Trophoblast cell (in vitro differentiated cells and primary cell): ENCODE measurements at regions not wholly inside any gene's neighbourhood (a gene's known extent, or its start where the extent isn't known, plus 50 kb on each side); places are given as distances from the start of the nearest gene placed in this dataset.

Experiments used
- DNase-seq, 2 donors: peaks; one replicate each; pipeline ENCODE4 v3.0.0-alpha.2; 2016
- H2AFZ ChIP-seq: 2 replicates; pipeline ENCODE4 v1.6.1; 2013; ENCODE audit warnings: low read length, moderate library complexity, mild to moderate bottlenecking; ENCODE audit not compliant: insufficient read depth, poor library complexity
- H2AK5ac ChIP-seq: 2 replicates; pipeline ENCODE4 v1.6.1; 2013; ENCODE audit warnings: mild to moderate bottlenecking, low read length
- H2BK120ac ChIP-seq: 2 replicates; pipeline ENCODE4 v1.6.1; 2013; ENCODE audit warnings: low read length, mild to moderate bottlenecking, moderate library complexity; ENCODE audit not compliant: insufficient read depth, poor library complexity
- H2BK12ac ChIP-seq: 2 replicates; pipeline ENCODE4 v1.6.1; 2013; ENCODE audit warnings: mild to moderate bottlenecking, low read length, moderate library complexity
- H2BK5ac ChIP-seq: 2 replicates; pipeline ENCODE4 v1.6.1; 2013; ENCODE audit warnings: low read length, low read depth, moderate library complexity, mild to moderate bottlenecking; ENCODE audit not compliant: poor library complexity
- H3K14ac ChIP-seq: 2 replicates; pipeline ENCODE4 v1.6.1; 2013; ENCODE audit warnings: mild to moderate bottlenecking, low read length
- H3K18ac ChIP-seq: 2 replicates; pipeline ENCODE4 v1.6.1; 2013; ENCODE audit warnings: mild to moderate bottlenecking, low read length
- H3K23ac ChIP-seq: 2 replicates; pipeline ENCODE4 v1.6.1; 2013; ENCODE audit warnings: low read length
- H3K27ac ChIP-seq: 2 replicates; pipeline ENCODE4 v1.5.1; 2013; ENCODE audit warnings: low read depth, mild to moderate bottlenecking, inconsistent platforms, low read length, moderate library complexity
- H3K27me3 ChIP-seq: 2 replicates; pipeline ENCODE4 v1.6.1; 2013; ENCODE audit warnings: inconsistent platforms, mild to moderate bottlenecking, low read length, moderate library complexity; ENCODE audit not compliant: insufficient read depth
- H3K36me3 ChIP-seq, 2 experiments: 1 replicate in 1 of 2; 2 replicates in 1 of 2; pipeline ENCODE4 v1.6.1; 2013; ENCODE audit warnings: low read length in 2 of 2, mild to moderate bottlenecking in 2 of 2, moderate library complexity in 1 of 2; ENCODE audit not compliant: insufficient read depth in 2 of 2, control insufficient read depth in 1 of 2
- H3K4ac ChIP-seq: 2 replicates; pipeline ENCODE4 v1.6.1; 2013; ENCODE audit warnings: low read depth, mild to moderate bottlenecking, low read length, moderate library complexity
- H3K4me1 ChIP-seq, 2 experiments: 1 replicate in 1 of 2; 2 replicates in 1 of 2; pipeline ENCODE4 v1.6.1; 2013; ENCODE audit warnings: low read length in 2 of 2, mild to moderate bottlenecking in 2 of 2, moderate library complexity in 1 of 2; ENCODE audit not compliant: insufficient read depth in 2 of 2, control insufficient read depth in 1 of 2
- H3K4me2 ChIP-seq: 2 replicates; pipeline ENCODE4 v1.6.1; 2013; ENCODE audit warnings: inconsistent platforms, mild to moderate bottlenecking, low read length, moderate library complexity
- H3K4me3 ChIP-seq: 2 replicates; pipeline ENCODE4 v1.5.1; 2013; ENCODE audit warnings: mild to moderate bottlenecking, low read depth, low read length, inconsistent platforms
- H3K79me1 ChIP-seq: one replicate; pipeline ENCODE4 v1.6.1; 2013; ENCODE audit warnings: low read length
- H3K79me2 ChIP-seq: 2 replicates; pipeline ENCODE4 v1.6.1; 2013; ENCODE audit warnings: low read length, mild to moderate bottlenecking; ENCODE audit not compliant: control insufficient read depth, insufficient read depth, poor library complexity
- H3K9ac ChIP-seq: 2 replicates; pipeline ENCODE4 v1.6.1; 2013; ENCODE audit warnings: mild to moderate bottlenecking, low read length
- H3K9me3 ChIP-seq: 2 replicates; pipeline ENCODE4 v1.6.1; 2013; ENCODE audit warnings: low read depth, mild to moderate bottlenecking, control low read depth, inconsistent platforms, low read length; ENCODE audit not compliant: insufficient read depth
- H4K12ac ChIP-seq: 2 replicates; pipeline ENCODE4 v1.6.1; 2013; ENCODE audit warnings: low read depth, mild to moderate bottlenecking, low read length, moderate library complexity
- H4K8ac ChIP-seq: 2 replicates; pipeline ENCODE4 v1.6.1; 2013; ENCODE audit warnings: low read depth, mild to moderate bottlenecking, low read length, moderate library complexity
- H4K91ac ChIP-seq: one replicate; pipeline ENCODE4 v1.6.1; 2013; ENCODE audit warnings: low read depth, mild to moderate bottlenecking, low read length, moderate library complexity
- WGBS: extraction: QIAGEN DNeasy Blood & Tissue Kit; methylation state at CpG from one replicate; pipeline ENCODE4 v1.1.7; 2013; ENCODE audit warnings: missing lambda C conversion rate; ENCODE audit not compliant: insufficient read length, insufficient coverage; ENCODE audit errors: extremely low coverage; 5-methylcytosine and 5-hydroxymethylcytosine counted together

DNA sequence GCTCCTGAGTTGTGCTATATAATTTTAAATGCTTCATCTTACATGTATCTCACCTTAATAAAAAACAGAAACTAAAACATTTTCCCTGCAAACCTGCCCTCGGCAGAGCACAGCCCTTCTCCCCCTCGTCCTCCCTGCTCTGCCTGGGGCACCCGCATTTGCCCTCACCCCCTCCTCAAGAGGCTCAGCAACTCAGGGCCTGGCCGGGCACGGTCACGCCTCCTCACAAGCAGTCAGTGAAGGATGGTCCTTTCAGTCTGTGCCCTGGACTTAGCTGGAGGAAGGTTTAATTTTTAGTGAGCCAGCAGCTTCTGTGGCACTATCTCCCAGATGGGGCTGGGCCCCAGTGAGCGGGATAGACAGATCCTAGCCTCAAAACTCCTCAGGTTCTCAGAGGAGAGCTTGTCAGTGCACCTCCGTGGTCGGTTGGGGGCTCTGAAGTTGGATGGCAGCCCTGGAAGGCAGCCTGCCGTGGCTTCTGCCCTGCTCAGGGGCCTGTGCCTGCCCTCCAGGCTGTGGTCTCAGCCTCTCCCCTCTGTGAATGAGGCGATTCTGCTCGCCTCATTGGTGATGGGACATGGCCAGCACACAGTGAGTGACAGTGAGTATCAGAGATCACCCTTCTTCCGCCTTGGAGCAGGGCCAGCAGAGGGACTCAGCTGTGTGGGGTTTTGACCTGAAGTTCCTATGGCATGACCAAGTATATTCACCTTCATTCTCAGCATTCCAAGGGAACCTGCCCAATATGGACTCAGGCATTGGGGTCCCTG lies 56.3 kb upstream of the AFF3 start:
- no peak for DNase-seq
- H3K23ac ChIP-seq, result no peak overlapping the region
- peaks cover 4 to 12% of the 10 kb centered on the region in 2 experiments for H3K4me1 ChIP-seq
- H4K8ac ChIP-seq, result no peak overlapping the region
- no peak overlapping the region for H3K4me2 ChIP-seq
- no peak overlapping the region for H2BK5ac ChIP-seq
- WGBS, result no CpG with 5 or more reads among the region's 13 CpGs
- no peak overlapping the region for H3K14ac ChIP-seq
- H3K18ac ChIP-seq, result no peak overlapping the region
- no peak overlapping the region for H3K9ac ChIP-seq
- no peaks in the 10 kb centered on the region for H3K27me3 ChIP-seq
- no peaks in the 10 kb centered on the region for H3K79me2 ChIP-seq
- peak overlapping the region; percentile 6 for H2BK12ac ChIP-seq
- H3K4me3 ChIP-seq, result no peak overlapping the region
- H2AK5ac ChIP-seq, result no peak overlapping the region
- no peak overlapping the region for H2BK120ac ChIP-seq
- no peaks in the 10 kb centered on the region for H3K36me3 ChIP-seq
- H4K12ac ChIP-seq, result no peak overlapping the region
- no peak overlapping the region for H3K4ac ChIP-seq
- no peak overlapping the region for H2AFZ ChIP-seq
- H3K27ac ChIP-seq, result no peak overlapping the region
- H3K9me3 ChIP-seq, result peaks cover 2% of the 10 kb centered on the region
- H4K91ac ChIP-seq, result no peak overlapping the region
- H3K79me1 ChIP-seq, result peaks cover 2% of the 10 kb centered on the region

DNA sequence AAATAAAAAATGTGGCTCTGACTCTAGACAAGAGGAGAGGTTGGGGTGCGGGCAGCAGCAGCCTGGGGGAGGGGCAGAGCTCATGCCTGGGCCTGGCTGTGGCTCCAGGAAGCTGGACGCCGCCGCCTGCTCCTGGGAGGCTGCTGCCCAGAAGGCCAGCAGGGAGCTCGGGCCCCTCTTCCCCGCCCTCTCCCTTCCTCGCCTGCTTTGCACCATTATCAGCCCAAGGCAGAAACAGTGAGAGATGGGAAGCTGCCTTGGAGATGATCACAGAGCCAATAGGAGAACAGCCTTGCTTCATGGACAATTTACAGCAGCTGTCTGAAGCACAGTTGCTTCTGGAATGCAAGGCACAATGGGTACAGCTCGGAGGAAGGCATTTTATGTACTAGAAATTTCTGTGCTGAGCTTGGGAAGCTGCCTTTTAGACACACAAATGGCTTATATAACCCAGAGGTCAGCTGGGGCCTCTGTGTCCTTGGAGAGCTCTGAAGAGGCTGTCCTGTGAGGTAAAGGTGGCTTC lies 55.3 kb upstream of the AFF3 start:
- no peak overlapping the region for H4K12ac ChIP-seq
- H3K4me1 ChIP-seq, result peaks cover 4 to 15% of the 10 kb centered on the region in 2 experiments
- H2BK12ac ChIP-seq, result no peak overlapping the region
- no peak overlapping the region for H3K4me3 ChIP-seq
- H3K4me2 ChIP-seq, result no peak overlapping the region
- no peak for DNase-seq
- H3K79me1 ChIP-seq, result peaks cover 2% of the 10 kb centered on the region
- no peaks in the 10 kb centered on the region for H3K79me2 ChIP-seq
- WGBS, result no CpG with 5 or more reads among the region's 8 CpGs
- no peak overlapping the region for H3K9ac ChIP-seq
- H3K23ac ChIP-seq, result no peak overlapping the region
- no peak overlapping the region for H2BK5ac ChIP-seq
- H3K27me3 ChIP-seq, result no peaks in the 10 kb centered on the region
- H2AK5ac ChIP-seq, result no peak overlapping the region
- peaks cover 2% of the 10 kb centered on the region for H3K9me3 ChIP-seq
- H3K14ac ChIP-seq, result no peak overlapping the region
- no peaks in the 10 kb centered on the region for H3K36me3 ChIP-seq
- no peak overlapping the region for H2BK120ac ChIP-seq
- no peak overlapping the region for H3K18ac ChIP-seq
- no peak overlapping the region for H4K8ac ChIP-seq
- no peak overlapping the region for H3K4ac ChIP-seq
- no peak overlapping the region for H3K27ac ChIP-seq
- H4K91ac ChIP-seq, result no peak overlapping the region
- H2AFZ ChIP-seq, result no peak overlapping the region

DNA sequence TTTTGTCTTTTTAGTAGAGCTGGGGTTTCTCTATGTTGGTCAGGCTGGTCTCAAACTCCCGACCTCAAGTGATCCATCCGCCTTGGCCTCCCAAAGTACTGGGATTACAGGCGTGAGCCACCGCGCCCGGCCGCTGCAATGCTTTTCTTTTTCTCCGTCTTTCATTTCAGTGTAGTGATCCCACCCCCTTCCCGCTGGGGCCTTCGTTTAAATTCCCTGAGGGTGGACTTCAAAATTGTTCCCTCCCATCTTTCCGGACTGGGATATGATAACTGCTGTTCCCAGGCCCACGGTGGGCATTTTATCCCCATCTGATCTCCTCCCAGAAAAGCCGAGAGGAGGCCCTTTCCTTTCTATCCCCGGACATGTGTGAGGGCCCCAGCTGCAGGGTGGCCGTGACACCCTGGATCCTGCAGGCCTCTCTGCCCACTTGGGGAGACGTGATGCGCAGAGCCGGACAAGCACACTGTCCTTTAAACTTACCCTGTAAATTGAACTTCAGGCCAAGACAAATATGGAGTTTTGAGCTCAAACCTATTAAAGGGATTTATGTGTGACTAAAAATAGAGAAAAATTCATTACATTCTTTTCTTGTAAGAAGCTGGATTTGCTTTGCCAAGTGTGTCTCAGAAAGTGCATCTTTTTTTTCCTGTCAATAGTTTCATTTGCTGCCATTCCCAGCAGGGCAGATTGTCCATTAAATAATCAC lies 54.5 kb upstream of the AFF3 start:
- Histone ChIP-seq H4K12ac (no peak overlapping the region), H3K4me2 (no peak overlapping the region), H4K8ac (no peak overlapping the region), H2AFZ (no peak overlapping the region), H3K27ac (no peak overlapping the region), H3K4me1 (peaks cover 4 to 15% of the 10 kb centered on the region in 2 experiments), H3K27me3 (no peaks in the 10 kb centered on the region), H2BK12ac (peak overlapping the region; percentile 39), H3K4ac (no peak overlapping the region), H3K4me3 (no peak overlapping the region), H3K79me1 (peaks cover 2% of the 10 kb centered on the region), H3K14ac (no peak overlapping the region), H3K23ac (no peak overlapping the region), H3K9me3 (peaks cover 2% of the 10 kb centered on the region), H2BK5ac (no peak overlapping the region), H2BK120ac (no peak overlapping the region), H4K91ac (peak overlapping the region; percentile 21), H3K36me3 (no peaks in the 10 kb centered on the region), H3K18ac (no peak overlapping the region), H3K9ac (no peak overlapping the region), H3K79me2 (no peaks in the 10 kb centered on the region), H2AK5ac (no peak overlapping the region)
- WGBS, result no CpG with 5 or more reads among the region's 18 CpGs
- no peak for DNase-seq

GRCh38 chr2:100195942-100196341 lies 53.6 kb upstream of the AFF3 start:
- Histone ChIP-seq H3K4me1 (peaks cover 4 to 15% of the 10 kb centered on the region in 2 experiments), H3K27ac (no peak overlapping the region), H3K18ac (no peak overlapping the region), H2AFZ (no peak overlapping the region), H3K14ac (no peak overlapping the region), H3K4me2 (no peak overlapping the region), H3K9me3 (no peaks in the 10 kb centered on the region), H3K79me2 (no peaks in the 10 kb centered on the region), H3K23ac (no peak overlapping the region), H2BK120ac (no peak overlapping the region), H3K79me1 (peaks cover 2% of the 10 kb centered on the region), H3K27me3 (no peaks in the 10 kb centered on the region), H4K12ac (no peak overlapping the region), H3K36me3 (no peaks in the 10 kb centered on the region), H3K4ac (no peak overlapping the region), H2AK5ac (no peak overlapping the region), H2BK12ac (no peak overlapping the region), H4K91ac (no peak overlapping the region), H3K4me3 (peak overlapping the region; percentile 31), H2BK5ac (no peak overlapping the region), H3K9ac (no peak overlapping the region), H4K8ac (no peak overlapping the region)
- WGBS, result no CpG with 5 or more reads among the region's 5 CpGs
- DNase-seq, result no peak
